Right renal pelvis (tissue), 4 donors: ENCODE measurements at regions not wholly inside any gene's neighbourhood (a gene's known extent, or its start where the extent isn't known, plus 50 kb on each side); places are given as distances from the start of the nearest gene placed in this dataset.
A peak's percentile ranks its signal among the peaks of the same experiment; 100 is the strongest.

Experiments
- DNase-seq, 4 donors: peaks; one replicate each; pipeline ENCODE4 v3.0.0-alpha.2; 2013; ENCODE audit warnings: low read depth in 4 of 4, low spot score in 3 of 4, missing footprints in 1 of 4

- DNase-seq = no peak
Observed at GRCh38 chrX:110863883-110864282, 68.3 kb upstream of the CHRDL1 start.

- no peak for DNase-seq
Observed at GRCh38 chrX:110858565-110858964, 62.9 kb upstream of the CHRDL1 start.

- no peak for DNase-seq
Observed at GRCh38 chrX:110853610-110854009, 58.0 kb upstream of the CHRDL1 start.

GRCh38 chrX:110852180-110852579 is 56.6 kb upstream of the CHRDL1 start:
- no peak for DNase-seq

- no peak for DNase-seq
Observed at GRCh38 chrX:110851780-110852179, 56.2 kb upstream of the CHRDL1 start.

- DNase-seq = peak; percentile 47 to 53 (median 50)
Observed at GRCh38 chrX:110847334-110847733, 51.7 kb upstream of the CHRDL1 start.

- no peak for DNase-seq
Observed at GRCh38 chrX:110846071-110846470, 50.5 kb upstream of the CHRDL1 start.
